MM.1S (cell line): ENCODE measurements at regions not wholly inside any gene's neighbourhood (a gene's known extent, or its start where the extent isn't known, plus 50 kb on each side); places are given as distances from the start of the nearest gene placed in this dataset.

Source experiments
- DNase-seq: peaks from one replicate; pipeline ENCODE4 v3.0.0-alpha.2; 2015
- H2AFZ ChIP-seq: fragments of 300-600 bp; sonication (generic); 2 replicates; pipeline ENCODE4 v1.6.0; 2016; ENCODE audit warnings: antibody characterized with exemption, low read length
- H3F3A ChIP-seq: fragments of 300-600 bp; sonication (generic); 2 replicates; pipeline ENCODE4 v1.6.1; 2016; ENCODE audit warnings: mild to moderate bottlenecking, antibody characterized with exemption, low read length, moderate library complexity, mixed read lengths; ENCODE audit not compliant: insufficient read depth
- H3K27ac ChIP-seq: fragments of 300-600 bp; sonication (generic); 2 replicates; pipeline ENCODE4 v1.5.1; 2016; ENCODE audit warnings: mild to moderate bottlenecking, low read length
- H3K27me3 ChIP-seq: fragments of 300-600 bp; sonication (generic); replicated peaks from 2 replicates; pipeline ENCODE4 v1.6.0; 2016; ENCODE audit warnings: low read length; ENCODE audit not compliant: insufficient read depth
- H3K36me3 ChIP-seq: fragments of 300-600 bp; sonication (generic); replicated peaks from 2 replicates; pipeline ENCODE4 v1.6.1; 2016; ENCODE audit warnings: mild to moderate bottlenecking, low read length, mixed read lengths; ENCODE audit not compliant: insufficient read depth
- H3K4me1 ChIP-seq: fragments of 300-600 bp; sonication (generic); 2 replicates; pipeline ENCODE4 v1.6.1; 2016; ENCODE audit warnings: low read length, mixed read lengths
- H3K4me2 ChIP-seq: fragments of 300-600 bp; sonication (generic); 2 replicates; pipeline ENCODE4 v1.6.0; 2016; ENCODE audit warnings: low read depth, low read length
- H3K4me3 ChIP-seq: fragments of 300-600 bp; sonication (generic); 2 replicates; pipeline ENCODE4 v1.5.1; 2016; ENCODE audit warnings: low read length, mixed read lengths
- H3K79me2 ChIP-seq: fragments of 300-600 bp; sonication (generic); 2 replicates; pipeline ENCODE4 v1.6.1; 2016; ENCODE audit warnings: mixed run types, low read length, mixed read lengths
- H3K9ac ChIP-seq: fragments of 300-600 bp; sonication (generic); 2 replicates; pipeline ENCODE4 v1.6.1; 2016; ENCODE audit warnings: low read length, mixed read lengths
- H3K9me2 ChIP-seq: fragments of 300-600 bp; sonication (generic); replicated peaks from 2 replicates; pipeline ENCODE4 v1.6.1; 2016; ENCODE audit warnings: mild to moderate bottlenecking, low read length, mixed read lengths; ENCODE audit not compliant: insufficient read depth
- H3K9me3 ChIP-seq: fragments of 300-600 bp; sonication (generic); replicated peaks from 2 replicates; pipeline ENCODE4 v1.6.1; 2016; ENCODE audit warnings: mild to moderate bottlenecking, low read length, mixed read lengths; ENCODE audit not compliant: insufficient read depth
- H4K20me1 ChIP-seq: fragments of 300-600 bp; sonication (generic); 2 replicates; pipeline ENCODE4 v1.6.1; 2016; ENCODE audit warnings: mild to moderate bottlenecking, low read length, moderate library complexity, mixed read lengths; ENCODE audit not compliant: insufficient read depth
- EZH2 ChIP-seq: fragments of 300-600 bp; sonication (generic); optimal IDR thresholded peaks from 2 replicates; pipeline ENCODE3; 2017; ENCODE audit warnings: low read depth, mild to moderate bottlenecking, antibody characterized with exemption, low read length, mixed read lengths
- EZH2phosphoT487 ChIP-seq: fragments of 300-600 bp; sonication (generic); IDR thresholded peaks from 2 replicates; pipeline ENCODE4 v1.6.1; 2018; ENCODE audit warnings: antibody characterized with exemption, low read length
- TF ChIP-seq, protein P1 (sequence below): fragments of 300-600 bp; sonication (generic); IDR thresholded peaks from 2 replicates; pipeline ENCODE4 v1.5.1; 2016; ENCODE audit warnings: antibody characterized with exemption, low read length, mixed read lengths

DNA sequence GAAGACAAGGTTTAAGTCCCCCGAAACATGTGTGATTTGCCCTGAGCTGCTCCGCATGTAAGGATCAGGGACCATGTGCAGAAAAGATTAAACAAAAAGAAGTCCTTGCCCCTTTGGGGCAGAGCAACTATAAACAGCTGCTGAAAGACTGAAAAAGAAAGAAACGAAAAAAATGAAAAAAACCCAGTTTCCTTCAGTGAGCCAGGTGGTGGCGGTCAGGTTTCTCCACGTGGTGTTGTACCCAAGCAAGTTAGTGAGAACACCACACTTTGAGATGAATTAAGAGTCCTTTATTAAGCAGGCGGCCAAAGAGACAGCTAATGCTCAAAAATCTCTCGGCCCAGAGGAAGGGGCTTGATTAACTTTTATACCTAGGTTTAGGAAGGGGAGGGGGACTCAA lies 404.9 kb upstream of the SYT4 start:
- H3K4me1 ChIP-seq = no peaks in the 10 kb centered on the region
- no peaks in the 10 kb centered on the region for H3K9me3 ChIP-seq
- no peak overlapping the region for H3K4me2 ChIP-seq
- no peak overlapping the region for H2AFZ ChIP-seq
- no peaks in the 10 kb centered on the region for H3K27me3 ChIP-seq
- no peak overlapping the region for H3K27ac ChIP-seq
- no peaks in the 10 kb centered on the region for H3K79me2 ChIP-seq
- H3K4me3 ChIP-seq = no peak overlapping the region
- no peaks in the 10 kb centered on the region for H3K36me3 ChIP-seq
- TF ChIP-seq, protein P1, sequence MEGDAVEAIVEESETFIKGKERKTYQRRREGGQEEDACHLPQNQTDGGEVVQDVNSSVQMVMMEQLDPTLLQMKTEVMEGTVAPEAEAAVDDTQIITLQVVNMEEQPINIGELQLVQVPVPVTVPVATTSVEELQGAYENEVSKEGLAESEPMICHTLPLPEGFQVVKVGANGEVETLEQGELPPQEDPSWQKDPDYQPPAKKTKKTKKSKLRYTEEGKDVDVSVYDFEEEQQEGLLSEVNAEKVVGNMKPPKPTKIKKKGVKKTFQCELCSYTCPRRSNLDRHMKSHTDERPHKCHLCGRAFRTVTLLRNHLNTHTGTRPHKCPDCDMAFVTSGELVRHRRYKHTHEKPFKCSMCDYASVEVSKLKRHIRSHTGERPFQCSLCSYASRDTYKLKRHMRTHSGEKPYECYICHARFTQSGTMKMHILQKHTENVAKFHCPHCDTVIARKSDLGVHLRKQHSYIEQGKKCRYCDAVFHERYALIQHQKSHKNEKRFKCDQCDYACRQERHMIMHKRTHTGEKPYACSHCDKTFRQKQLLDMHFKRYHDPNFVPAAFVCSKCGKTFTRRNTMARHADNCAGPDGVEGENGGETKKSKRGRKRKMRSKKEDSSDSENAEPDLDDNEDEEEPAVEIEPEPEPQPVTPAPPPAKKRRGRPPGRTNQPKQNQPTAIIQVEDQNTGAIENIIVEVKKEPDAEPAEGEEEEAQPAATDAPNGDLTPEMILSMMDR = no peak
- TF ChIP-seq EZH2 = no peak
- TF ChIP-seq EZH2phosphoT487 = no peak
- no peak overlapping the region for H3K9ac ChIP-seq
- no peaks in the 10 kb centered on the region for H4K20me1 ChIP-seq
- no peaks in the 10 kb centered on the region for H3F3A ChIP-seq
- H3K9me2 ChIP-seq = no peaks in the 10 kb centered on the region
- DNase-seq = no peak

DNA sequence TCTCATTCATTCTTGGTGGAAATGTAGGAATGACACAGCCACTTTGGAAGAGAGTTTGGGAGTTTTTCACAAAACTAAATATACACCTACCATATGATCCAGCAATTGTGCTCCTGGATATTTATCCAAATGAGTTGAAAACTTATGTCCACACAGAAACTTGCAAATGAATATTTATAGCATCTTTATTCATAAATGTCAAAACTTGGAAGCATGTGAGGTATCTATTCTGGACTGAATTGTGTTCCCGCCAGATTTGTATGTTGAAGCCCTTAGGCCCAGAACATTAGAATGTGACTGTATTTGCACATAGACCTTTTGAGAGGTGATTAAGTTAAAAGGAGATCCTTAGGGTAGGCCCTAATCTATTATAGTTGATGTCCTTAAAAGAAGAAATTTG lies 409.4 kb upstream of the SYT4 start:
- no peak overlapping the region for H3K4me3 ChIP-seq
- no peaks in the 10 kb centered on the region for H3K79me2 ChIP-seq
- H3K27ac ChIP-seq = no peak overlapping the region
- TF ChIP-seq, protein P1 = no peak
- TF ChIP-seq EZH2 (no peak), EZH2phosphoT487 (no peak)
- no peaks in the 10 kb centered on the region for H3F3A ChIP-seq
- no peaks in the 10 kb centered on the region for H4K20me1 ChIP-seq
- H2AFZ ChIP-seq = no peak overlapping the region
- H3K4me2 ChIP-seq = no peak overlapping the region
- no peaks in the 10 kb centered on the region for H3K27me3 ChIP-seq
- H3K36me3 ChIP-seq = no peaks in the 10 kb centered on the region
- no peaks in the 10 kb centered on the region for H3K9me3 ChIP-seq
- no peak overlapping the region for H3K9ac ChIP-seq
- no peak for DNase-seq
- H3K4me1 ChIP-seq = no peaks in the 10 kb centered on the region
- no peaks in the 10 kb centered on the region for H3K9me2 ChIP-seq

DNA sequence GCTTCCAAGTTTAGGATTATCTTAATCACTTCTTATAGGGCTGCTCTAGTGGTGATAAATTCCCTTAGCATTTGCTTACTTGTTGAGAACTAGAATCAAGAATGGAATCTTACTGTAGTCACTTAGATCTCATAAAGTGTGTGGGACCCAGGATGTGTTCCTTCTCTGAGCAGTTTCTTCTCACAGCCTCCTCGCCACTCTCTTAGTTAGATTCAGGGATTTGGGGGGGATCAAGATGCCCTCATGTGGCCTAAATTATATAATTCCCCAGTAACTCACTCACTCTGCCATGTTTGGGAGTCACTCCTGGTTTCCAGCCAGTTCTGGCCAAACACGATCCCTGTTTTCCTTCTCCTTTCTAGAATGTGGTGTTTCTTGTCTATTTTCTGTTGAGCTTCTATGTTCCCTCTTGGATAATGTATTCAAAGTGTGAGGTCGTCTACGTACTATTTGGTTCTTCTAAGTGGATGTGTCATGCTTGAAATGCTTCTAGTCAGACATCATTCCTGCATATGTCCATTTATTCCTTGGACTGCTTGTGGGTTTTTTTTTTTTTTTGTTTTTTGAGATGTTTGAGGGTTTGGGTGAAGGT lies 414.9 kb upstream of the SYT4 start:
- no peak overlapping the region for H3K27ac ChIP-seq
- no peaks in the 10 kb centered on the region for H3K9me2 ChIP-seq
- H4K20me1 ChIP-seq = no peaks in the 10 kb centered on the region
- H3K79me2 ChIP-seq = no peaks in the 10 kb centered on the region
- H3K27me3 ChIP-seq = no peaks in the 10 kb centered on the region
- H2AFZ ChIP-seq = no peak overlapping the region
- no peaks in the 10 kb centered on the region for H3K4me1 ChIP-seq
- TF ChIP-seq, protein P1 = no peak
- no peak for TF ChIP-seq EZH2
- no peak for TF ChIP-seq EZH2phosphoT487
- no peaks in the 10 kb centered on the region for H3K36me3 ChIP-seq
- no peak overlapping the region for H3K4me3 ChIP-seq
- no peaks in the 10 kb centered on the region for H3F3A ChIP-seq
- no peak overlapping the region for H3K4me2 ChIP-seq
- no peak overlapping the region for H3K9ac ChIP-seq
- no peak for DNase-seq
- H3K9me3 ChIP-seq = no peaks in the 10 kb centered on the region
